ENCODE measurements at regions not wholly inside any gene's neighbourhood (a gene's known extent, or its start where the extent isn't known, plus 50 kb on each side); places are given as distances from the start of the nearest gene placed in this dataset.

DNA sequence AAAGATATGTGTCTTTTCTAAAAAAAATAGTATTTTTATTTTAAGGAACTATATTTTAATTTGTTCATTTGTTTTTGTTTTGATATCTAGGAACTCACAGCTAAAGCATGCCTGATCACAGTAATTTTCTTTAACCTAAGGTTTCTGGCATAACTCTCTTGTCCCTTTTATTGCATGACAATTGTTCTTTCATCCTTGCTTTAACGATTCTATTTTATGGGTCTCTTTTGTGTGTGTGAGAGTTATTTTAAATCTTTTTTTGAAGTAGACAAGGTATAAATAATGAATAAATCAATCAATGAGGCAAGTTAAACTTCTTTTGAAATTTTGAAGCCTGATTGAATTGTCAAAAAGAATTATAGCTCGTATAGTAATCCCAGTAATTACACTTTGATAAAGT is 747.8 kb upstream of the GOLIM4 start:
- Histone ChIP-seq H3K4me2 (ENCODE audit: low read depth, low read length) (no peak overlapping the region), H3K27me3 (ENCODE audit: control insufficient read depth, insufficient read depth, low read length) (peaks cover 12% of the 10 kb centered on the region), H3K23ac (ENCODE audit: low read depth, low read length) (no peak overlapping the region), H4K8ac (ENCODE audit: low read depth in 2 of 2, low read length in 2 of 2) (no peak overlapping the region), H3K18ac (ENCODE audit: low read depth, low read length) (no peak overlapping the region), H3K9me3 (ENCODE audit: control insufficient read depth, insufficient read depth, low read length) (no peaks in the 10 kb centered on the region), H4K5ac (ENCODE audit: low read depth, low read length) (no peak overlapping the region), H3K14ac (replicated peaks; ENCODE audit: low read depth, low read length) (no peak overlapping the region), H3K4me3 (ENCODE audit: insufficient read depth, low read depth, low read length) (no peak overlapping the region), H3K4ac (ENCODE audit: low read depth, low read length) (no peak overlapping the region), H2BK120ac (ENCODE audit: low read depth, low read length) (no peak overlapping the region), H3K56ac (ENCODE audit: extremely low read depth, insufficient read depth, low read length) (no peak overlapping the region), H2AK5ac (ENCODE audit: low read depth, low read length) (no peak overlapping the region), H2BK20ac (ENCODE audit: low read depth, low read length) (no peak overlapping the region), H3K79me1 (ENCODE audit: low read depth in 1 of 2, low read length in 2 of 2) (no peaks in the 10 kb centered on the region), H4K91ac (ENCODE audit: insufficient read depth, low read depth, low read length) (no peak overlapping the region), H2AK9ac (replicated peaks; ENCODE audit: low read depth, low read length, poor library complexity) (no peak overlapping the region), H3K9ac (ENCODE audit: low read depth, low read length) (no peak overlapping the region), H4K20me1 (ENCODE audit: insufficient read depth, low read length) (no peaks in the 10 kb centered on the region), H2BK15ac (ENCODE audit: low read depth, low read length) (no peak overlapping the region), H2BK5ac (ENCODE audit: low read depth, low read length, poor library complexity, severe bottlenecking) (no peak overlapping the region), H3K36me3 (ENCODE audit: control insufficient read depth, insufficient read depth, low read length) (no peaks in the 10 kb centered on the region), H3K4me1 (ENCODE audit: control insufficient read depth, insufficient read depth, low read length) (no peaks in the 10 kb centered on the region), H3K9me1 (ENCODE audit: insufficient read depth, low read length) (no peaks in the 10 kb centered on the region), H3K27ac (ENCODE audit: insufficient read depth, low read length) (no peak overlapping the region), H2AFZ (replicated peaks; ENCODE audit: low read length, poor library complexity) (no peak overlapping the region)
- ATAC-seq (ENCODE audit: low read depth) (no peak), DNase-seq (no peak)
- in situ Hi-C loops (cut with MboI; ENCODE audit: low sequenced_read_pairs) (no loop called here), dilution Hi-C loops (cut with HindIII; ENCODE audit: low sequenced_read_pairs, unreplicated experiment) (no loop called here), intact Hi-C loops (cut with micrococcal nuclease) (no loop called here)
- no peak for TF ChIP-seq MXI1 (IDR thresholded peaks at IDR 0.05; ENCODE audit: borderline replicate concordance, low read depth, low read length)
- TF ChIP-seq, protein P1, sequence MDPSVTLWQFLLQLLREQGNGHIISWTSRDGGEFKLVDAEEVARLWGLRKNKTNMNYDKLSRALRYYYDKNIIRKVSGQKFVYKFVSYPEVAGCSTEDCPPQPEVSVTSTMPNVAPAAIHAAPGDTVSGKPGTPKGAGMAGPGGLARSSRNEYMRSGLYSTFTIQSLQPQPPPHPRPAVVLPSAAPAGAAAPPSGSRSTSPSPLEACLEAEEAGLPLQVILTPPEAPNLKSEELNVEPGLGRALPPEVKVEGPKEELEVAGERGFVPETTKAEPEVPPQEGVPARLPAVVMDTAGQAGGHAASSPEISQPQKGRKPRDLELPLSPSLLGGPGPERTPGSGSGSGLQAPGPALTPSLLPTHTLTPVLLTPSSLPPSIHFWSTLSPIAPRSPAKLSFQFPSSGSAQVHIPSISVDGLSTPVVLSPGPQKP (IDR thresholded peaks at IDR 0.05; ENCODE audit: borderline replicate concordance, low read depth, low read length) = no peak
- TF ChIP-seq RCOR1 (IDR thresholded peaks at IDR 0.05; ENCODE audit: insufficient replicate concordance, low read length) = no peak
- TF ChIP-seq MAZ (IDR thresholded peaks at IDR 0.05; ENCODE audit: borderline replicate concordance, low read depth, low read length) = no peak
- TF ChIP-seq POLR2A (IDR thresholded peaks at IDR 0.05; ENCODE audit: low read depth, low read length) = no peak
- TF ChIP-seq NFE2L2 (IDR thresholded peaks at IDR 0.05; ENCODE audit: low read depth, low read length) = no peak
- no peak for TF ChIP-seq RFX5 (IDR thresholded peaks at IDR 0.05; ENCODE audit: low read depth, low read length)
- no peak for TF ChIP-seq MAFK (IDR thresholded peaks at IDR 0.05; ENCODE audit: low read depth, low read length)
- no peak for TF ChIP-seq CEBPB (IDR thresholded peaks at IDR 0.05; ENCODE audit: low read depth, low read length)
- TF ChIP-seq RAD21 (IDR thresholded peaks at IDR 0.05; ENCODE audit: low read length) = no peak
- CTCF ChIA-PET = no interaction called here
- BruUV-seq (replicated peaks) = no TSS peak
- WGBS, 2 experiments (ENCODE audit: extremely low coverage in 2 of 2, insufficient read length in 1 of 2) = no CpG with 5 or more reads among the region's 2 CpGs
- POLR2A ChIA-PET (ENCODE audit: unreplicated experiment) = no interaction called here
